A549 (cell line): ENCODE measurements at regions not wholly inside any gene's neighbourhood (a gene's known extent, or its start where the extent isn't known, plus 50 kb on each side); places are given as distances from the start of the nearest gene placed in this dataset.

Source experiments
- ATAC-seq, 2 experiments: fragments of 200-7000 bp in 1 of 2; fragments of >200 bp in 1 of 2; cut with Nextera tagmentation in 1 of 2; cut with Tn5 transposase in 1 of 2; 3 replicates each; pipeline versions ENCODE4 v1.8.0 to v1.9.1; 2018 to 2020; ENCODE audit warnings: mild to moderate bottlenecking in 1 of 2, moderate library complexity in 1 of 2
- CTCF ChIA-PET: fragments of 300-600 bp; sonication (Branson Sonifier 250); formaldehyde crosslinking; extraction: SDS; loops from one replicate; lab custom pipeline; 2021; ENCODE audit warnings: antibody characterized with exemption, inconsistent platforms; lab: Yijun Ruan, JAX
- POLR2A ChIA-PET: fragments of 350-600 bp; formaldehyde crosslinking; extraction: SDS; loops from one replicate; lab custom pipeline; 2021; ENCODE audit warnings: antibody characterized with exemption, inconsistent platforms; lab: Yijun Ruan, JAX
- DNase-seq, 2 experiments: peaks; one replicate each; pipeline versions ENCODE4 v3.0.0 to v3.0.0-alpha.2; 2011 to 2016; ENCODE audit warnings: low read depth in 1 of 2, low spot score in 1 of 2
- FAIRE-seq: peaks from 2 replicates; lab custom pipeline; 2011; peaks lifted over from hg19 to GRCh38; lab: Jason Lieb, UNC
- H3K27ac ChIP-seq, 2 experiments: fragments of >200 bp; sonication (Bioruptor Twin); formaldehyde crosslinking; 3 replicates each; pipeline ENCODE4 v1.5.1; 2016 to 2017
- H3K4me1 ChIP-seq: fragments of >200 bp; sonication (Bioruptor Twin); formaldehyde crosslinking; 3 replicates; pipeline ENCODE4 v1.6.1; 2016
- H3K4me2 ChIP-seq: fragments of >200 bp; sonication (Bioruptor Twin); formaldehyde crosslinking; 3 replicates; pipeline ENCODE4 v1.6.1; 2016
- H3K4me3 ChIP-seq: fragments of >200 bp; sonication (Bioruptor Twin); formaldehyde crosslinking; 3 replicates; pipeline ENCODE4 v1.5.1; 2016
- H3K9me3 ChIP-seq: fragments of >200 bp; sonication (Bioruptor Twin); formaldehyde crosslinking; 3 replicates; pipeline ENCODE4 v1.6.1; 2016
- BCL3 ChIP-seq: fragments of >200 bp; sonication (Bioruptor Twin); formaldehyde crosslinking; IDR thresholded peaks from 3 replicates; pipeline ENCODE4 v1.6.1; 2016
- BHLHE40 ChIP-seq: IDR thresholded peaks from 2 replicates; pipeline ENCODE4 v1.6.1; 2012; ENCODE audit warnings: low read depth, low read length, inconsistent platforms
- CEBPB ChIP-seq, 2 experiments: fragments of >200 bp in 1 of 2; sonication (Bioruptor Twin) in 1 of 2; formaldehyde crosslinking in 1 of 2; IDR thresholded peaks; 2 replicates each; pipeline ENCODE4 v1.6.1; 2012 to 2016
- CHD2 ChIP-seq: fragments of 150-350 bp; IDR thresholded peaks from 2 replicates; pipeline ENCODE4 v1.6.1; 2014; ENCODE audit warnings: low read length; ENCODE audit not compliant: partially characterized antibody
- EHF ChIP-seq: fragments of 250-450 bp; sonication (Bioruptor Pico); IDR thresholded peaks from 2 replicates; pipeline ENCODE4 v1.5.0; 2020; ENCODE audit warnings: mild to moderate bottlenecking
- EP300 ChIP-seq, 2 experiments: fragments of >200 bp; sonication (Bioruptor Twin); formaldehyde crosslinking; IDR thresholded peaks; 2 replicates in 1 of 2; 3 replicates in 1 of 2; pipeline ENCODE4 v1.6.1; 2016 to 2017
- FOSL2 ChIP-seq, 2 experiments: fragments of 450-650 bp in 1 of 2; fragments of >200 bp in 1 of 2; sonication (Bioruptor Twin) in 1 of 2; formaldehyde crosslinking; IDR thresholded peaks; 2 replicates each; pipeline versions ENCODE4 v1.5.0 to v1.6.1; 2016 to 2020; ENCODE audit warnings: mild to moderate bottlenecking in 1 of 2, moderate library complexity in 1 of 2
- GATA3 ChIP-seq: IDR thresholded peaks from 2 replicates; pipeline ENCODE4 v1.6.1; 2012; ENCODE audit warnings: borderline replicate concordance
- HEYL ChIP-seq: fragments of 250-450 bp; sonication (Bioruptor Pico); IDR thresholded peaks from 2 replicates; pipeline ENCODE4 v1.8.0; 2021; ENCODE audit warnings: mild to moderate bottlenecking, moderate library complexity
- JUN ChIP-seq, 2 experiments: fragments of >200 bp; sonication (Bioruptor Twin); formaldehyde crosslinking; IDR thresholded peaks; 2 replicates in 1 of 2; 3 replicates in 1 of 2; pipeline ENCODE4 v1.6.1; 2016 to 2017
- JUNB ChIP-seq: fragments of >200 bp; sonication (Bioruptor Twin); formaldehyde crosslinking; IDR thresholded peaks from 2 replicates; pipeline ENCODE4 v1.6.1; 2016
- MYC ChIP-seq: IDR thresholded peaks from 2 replicates; pipeline ENCODE4 v1.6.1; 2012; ENCODE audit warnings: mild to moderate bottlenecking, inconsistent platforms, low read length, improper control_type of control experiment, borderline replicate concordance
- NR3C1 ChIP-seq: fragments of >200 bp; sonication (Bioruptor Twin); formaldehyde crosslinking; IDR thresholded peaks from 3 replicates; pipeline ENCODE4 v1.6.1; 2017
- PBX3 ChIP-seq: IDR thresholded peaks from 2 replicates; pipeline ENCODE4 v1.6.1; 2012
- POLR2A ChIP-seq: IDR thresholded peaks from 2 replicates; pipeline ENCODE4 v1.6.1; 2012; ENCODE audit warnings: mild to moderate bottlenecking, low read length
- POLR2AphosphoS2 ChIP-seq: conservative IDR thresholded peaks from 2 replicates; pipeline ENCODE4 v1.6.1; 2012; ENCODE audit warnings: low read length, improper control_type of control experiment, inconsistent platforms
- RAD21 ChIP-seq, 2 experiments: fragments of >200 bp in 1 of 2; sonication (Bioruptor Twin) in 1 of 2; formaldehyde crosslinking in 1 of 2; IDR thresholded peaks in 1 of 2; conservative IDR thresholded peaks in 1 of 2; 2 replicates in 1 of 2; 3 replicates in 1 of 2; pipeline ENCODE4 v1.6.1; 2012 to 2018; ENCODE audit warnings: inconsistent platforms in 1 of 2
- RFX5 ChIP-seq: fragments of 450-650 bp; IDR thresholded peaks from 2 replicates; pipeline ENCODE4 v1.7.1; 2014; ENCODE audit warnings: antibody characterized with exemption, mild to moderate bottlenecking, moderate library complexity
- SMC3 ChIP-seq: fragments of >200 bp; sonication (Bioruptor Twin); formaldehyde crosslinking; IDR thresholded peaks from 3 replicates; pipeline ENCODE4 v1.6.1; 2018; ENCODE audit warnings: inconsistent platforms
- SREBF2 ChIP-seq: fragments of 450-650 bp; IDR thresholded peaks from 2 replicates; pipeline ENCODE4 v1.6.1; 2014; ENCODE audit warnings: mild to moderate bottlenecking, moderate library complexity
- TFCP2L1 ChIP-seq: fragments of 250-450 bp; sonication (Bioruptor Pico); IDR thresholded peaks from 2 replicates; pipeline ENCODE4 v1.5.0; 2021; ENCODE audit warnings: mild to moderate bottlenecking
- ZFP36 ChIP-seq: fragments of 450-650 bp; IDR thresholded peaks from 2 replicates; pipeline ENCODE4 v1.6.1; 2014; ENCODE audit warnings: borderline replicate concordance; ENCODE audit not compliant: partially characterized antibody
- WGBS: methylation state at CpG from one replicate; pipeline ENCODE4 v1.1.6; 2017; ENCODE audit errors: missing lambda C conversion rate; 5-methylcytosine and 5-hydroxymethylcytosine counted together
- TF ChIP-seq, protein P1 (sequence below): IDR thresholded peaks from 2 replicates; pipeline ENCODE4 v1.6.1; 2012
- TF ChIP-seq, protein P2 (sequence below): fragments of 450-650 bp; IDR thresholded peaks from 2 replicates; pipeline ENCODE4 v1.6.1; 2014; ENCODE audit warnings: antibody characterized with exemption
- TF ChIP-seq, protein P3 (sequence below): fragments of >200 bp; sonication (Bioruptor Twin); formaldehyde crosslinking; IDR thresholded peaks from 3 replicates; pipeline ENCODE4 v1.5.1; 2016

GRCh38 chr2:224147174-224147573 lies 108.1 kb upstream of the SERPINE2 start:
- peaks cover 72% of the 10 kb centered on the region for H3K4me1 ChIP-seq
- H3K4me2 ChIP-seq, result peak overlapping the region; percentile 56
- DNase-seq (peak in 1 of 2 experiments; percentile 27), ATAC-seq (peak in 1 of 2 experiments; percentile 16; a peak in 1 of 6 replicates), FAIRE-seq (no peak)
- CTCF ChIA-PET, result interaction anchor here (2.0 to 5.0 kb wide), 3 partner anchors 108 to 154 kb away, joined by 8 to 18 read pairs (median 12); partner anchors contain the start of gene SERPINE2
- POLR2A ChIA-PET, result no interaction called here
- 81% methylated on average over 4 of the region's 4 CpGs for WGBS
- H3K4me3 ChIP-seq, result no peak overlapping the region
- TF ChIP-seq FOSL2 (IDR thresholded peaks at IDR 0.05), result no peak
- 0 out of 2 replicates have a peak, but pooled peaks have one; percentile 4 for TF ChIP-seq FOSL2 (CRISPR knock-in tag; IDR thresholded peaks at IDR 0.05)
- no peak for TF ChIP-seq EP300 (IDR thresholded peaks at IDR 0.05)
- peak overlapping the region; percentile 67 to 74 for H3K27ac ChIP-seq
- H3K9me3 ChIP-seq, result no peaks in the 10 kb centered on the region

GRCh38 chr2:224146356-224147160 lies 107.5 kb upstream of the SERPINE2 start:
- TF ChIP-seq HEYL (CRISPR knock-in tag) (no peak), NR3C1 (no peak), CHD2 (no peak), POLR2AphosphoS2 (no peak), POLR2A (no peak), MYC (no peak), SREBF2 (no peak), CEBPB (IDR thresholded peaks at IDR 0.05) (no peak), PBX3 (no peak), RFX5 (no peak), EHF (CRISPR knock-in tag) (no peak), SMC3 (no peak), RAD21 (conservative IDR thresholded peaks at IDR 0.05 in 1 of 2, IDR thresholded peaks at IDR 0.05 in 1 of 2) (no peak), JUN (IDR thresholded peaks at IDR 0.05) (no peak), ZFP36 (no peak)
- TF ChIP-seq, protein P1, sequence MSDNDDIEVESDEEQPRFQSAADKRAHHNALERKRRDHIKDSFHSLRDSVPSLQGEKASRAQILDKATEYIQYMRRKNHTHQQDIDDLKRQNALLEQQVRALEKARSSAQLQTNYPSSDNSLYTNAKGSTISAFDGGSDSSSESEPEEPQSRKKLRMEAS, result no peak
- TF ChIP-seq, protein P2, sequence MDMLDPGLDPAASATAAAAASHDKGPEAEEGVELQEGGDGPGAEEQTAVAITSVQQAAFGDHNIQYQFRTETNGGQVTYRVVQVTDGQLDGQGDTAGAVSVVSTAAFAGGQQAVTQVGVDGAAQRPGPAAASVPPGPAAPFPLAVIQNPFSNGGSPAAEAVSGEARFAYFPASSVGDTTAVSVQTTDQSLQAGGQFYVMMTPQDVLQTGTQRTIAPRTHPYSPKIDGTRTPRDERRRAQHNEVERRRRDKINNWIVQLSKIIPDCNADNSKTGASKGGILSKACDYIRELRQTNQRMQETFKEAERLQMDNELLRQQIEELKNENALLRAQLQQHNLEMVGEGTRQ, result no peak

DNA sequence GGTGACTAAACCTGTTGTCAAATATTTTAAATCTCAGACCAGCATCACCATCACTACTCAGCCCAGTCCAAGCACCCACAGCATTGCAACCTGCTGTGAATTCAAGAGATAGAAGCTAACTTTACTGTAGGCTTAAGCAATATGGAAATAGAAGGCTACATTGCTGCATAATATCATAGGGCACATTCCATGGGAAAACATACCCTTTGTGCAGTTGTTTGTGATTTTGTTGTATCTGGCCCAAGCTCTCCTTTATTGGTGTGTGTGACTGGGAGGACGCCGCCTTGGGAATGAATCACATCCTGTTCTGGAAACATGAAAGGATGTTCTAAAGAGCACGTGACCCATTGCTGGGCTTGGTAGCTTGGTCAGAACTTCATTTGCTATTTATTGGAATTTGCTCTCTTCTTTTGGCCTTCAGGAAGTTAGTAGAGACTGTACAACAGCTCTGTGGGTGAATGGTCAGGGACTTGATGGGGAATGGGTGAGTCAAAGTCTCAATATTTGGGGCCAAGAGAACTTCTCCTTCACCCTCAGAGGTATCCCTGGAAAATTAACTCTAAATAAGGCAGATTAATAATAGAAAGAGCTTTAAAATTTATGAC lies 106.8 kb upstream of the SERPINE2 start:
- DNase-seq (peak; percentile 35 to 83), ATAC-seq (peak; percentile 75 to 78)
- Histone ChIP-seq H3K4me3 (no peak overlapping the region), H3K9me3 (no peaks in the 10 kb centered on the region)
- POLR2A ChIA-PET, result interaction anchor here (0.9 kb wide), 1 partner anchor 107 kb away, joined by 4 read pairs; the partner anchor contains the start of gene SERPINE2
- TF ChIP-seq, protein P3, sequence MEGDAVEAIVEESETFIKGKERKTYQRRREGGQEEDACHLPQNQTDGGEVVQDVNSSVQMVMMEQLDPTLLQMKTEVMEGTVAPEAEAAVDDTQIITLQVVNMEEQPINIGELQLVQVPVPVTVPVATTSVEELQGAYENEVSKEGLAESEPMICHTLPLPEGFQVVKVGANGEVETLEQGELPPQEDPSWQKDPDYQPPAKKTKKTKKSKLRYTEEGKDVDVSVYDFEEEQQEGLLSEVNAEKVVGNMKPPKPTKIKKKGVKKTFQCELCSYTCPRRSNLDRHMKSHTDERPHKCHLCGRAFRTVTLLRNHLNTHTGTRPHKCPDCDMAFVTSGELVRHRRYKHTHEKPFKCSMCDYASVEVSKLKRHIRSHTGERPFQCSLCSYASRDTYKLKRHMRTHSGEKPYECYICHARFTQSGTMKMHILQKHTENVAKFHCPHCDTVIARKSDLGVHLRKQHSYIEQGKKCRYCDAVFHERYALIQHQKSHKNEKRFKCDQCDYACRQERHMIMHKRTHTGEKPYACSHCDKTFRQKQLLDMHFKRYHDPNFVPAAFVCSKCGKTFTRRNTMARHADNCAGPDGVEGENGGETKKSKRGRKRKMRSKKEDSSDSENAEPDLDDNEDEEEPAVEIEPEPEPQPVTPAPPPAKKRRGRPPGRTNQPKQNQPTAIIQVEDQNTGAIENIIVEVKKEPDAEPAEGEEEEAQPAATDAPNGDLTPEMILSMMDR, result no peak
- TF ChIP-seq GATA3, result peak; percentile 30; the same call in 1 of the 2 replicates
- TF ChIP-seq FOSL2 (IDR thresholded peaks at IDR 0.05), result 0 out of 2 replicates have a peak, but pooled peaks have one; percentile 12
- peak; percentile 22; the same call in 1 of the 2 replicates for TF ChIP-seq FOSL2 (CRISPR knock-in tag; IDR thresholded peaks at IDR 0.05)
- peak; percentile 66 for TF ChIP-seq JUNB
- no peak for TF ChIP-seq TFCP2L1 (CRISPR knock-in tag)
- TF ChIP-seq, protein P2, result peak; percentile 88
- TF ChIP-seq BCL3, result peak; percentile 29; the same call in 1 of the 3 replicates
- peak in 1 of 2 experiments; percentile 53; a peak in 1 of 5 replicates for TF ChIP-seq JUN (IDR thresholded peaks at IDR 0.05)
- no peak for TF ChIP-seq POLR2A
- 0 out of 2 replicates have a peak, but pooled peaks have one; percentile 24 for TF ChIP-seq BHLHE40
- TF ChIP-seq, all 56 proteins: peak for 7
- peak overlapping the region; percentile 67 to 74 for H3K27ac ChIP-seq
- CTCF ChIA-PET, result interaction anchor here (0.6 to 5.0 kb wide), 5 partner anchors 93 to 176 kb away, joined by 3 to 18 read pairs (median 8); partner anchors contain the start of gene SERPINE2
- FAIRE-seq, result no peak
- peak overlapping the region; percentile 56 for H3K4me2 ChIP-seq
- peaks cover 67% of the 10 kb centered on the region for H3K4me1 ChIP-seq
- WGBS, result 6% methylated on average over 3 of the region's 3 CpGs

More at GRCh38 chr2:224146356-224147160, 107.5 kb upstream of the SERPINE2 start:
- Histone ChIP-seq H3K4me2 (peak overlapping the region; percentile 56), H3K4me1 (peaks cover 72% of the 10 kb centered on the region), H3K9me3 (no peaks in the 10 kb centered on the region), H3K27ac (peak overlapping the region; percentile 67 to 74), H3K4me3 (no peak overlapping the region)
- 63% methylated on average over 6 of the region's 6 CpGs for WGBS
- ChIA-PET CTCF (interaction anchor here (0.6 to 5.0 kb wide), 5 partner anchors 94 to 176 kb away, joined by 3 to 18 read pairs (median 8); partner anchors contain the start of gene SERPINE2), POLR2A (interaction anchor here (0.9 kb wide), 1 partner anchor 108 kb away, joined by 4 read pairs; the partner anchor contains the start of gene SERPINE2)
- FAIRE-seq (no peak), ATAC-seq (peak in 1 of 2 experiments; percentile 11; a peak in 2 of 6 replicates), DNase-seq (peak in 1 of 2 experiments; percentile 41)
